Chondrocyte (in vitro differentiated cells): ENCODE measurements at regions not wholly inside any gene's neighbourhood (a gene's known extent, or its start where the extent isn't known, plus 50 kb on each side); places are given as distances from the start of the nearest gene placed in this dataset.
"Not testable (repeated sequence)": the region's sequence is repeated elsewhere in the genome, so short reads cannot be mapped to it uniquely, and the experiment has no call there.

Experiments
- DNase-seq: peaks from one replicate; pipeline ENCODE4 v3.0.0; 2021; ENCODE audit warnings: mixed read lengths, low spot score
- H3K27ac Mint-ChIP-seq: one replicate; pipeline ENCODE4 v1.8.0; 2021; ENCODE audit warnings: mild to moderate bottlenecking, moderate library complexity, mixed read lengths; ENCODE audit not compliant: unreplicated experiment
- H3K27me3 Mint-ChIP-seq: 2 replicates; pipeline ENCODE4 v1.8.0; 2021; ENCODE audit warnings: low read depth, mixed read lengths
- H3K36me3 Mint-ChIP-seq: 2 replicates; pipeline ENCODE4 v1.8.0; 2021; ENCODE audit warnings: low read depth, mixed read lengths
- H3K4me1 Mint-ChIP-seq: 2 replicates; pipeline ENCODE4 v1.8.0; 2021; ENCODE audit warnings: low read depth, mild to moderate bottlenecking, mixed read lengths
- H3K4me3 Mint-ChIP-seq: one replicate; pipeline ENCODE4 v1.8.0; 2021; ENCODE audit warnings: mild to moderate bottlenecking, moderate library complexity, mixed read lengths; ENCODE audit not compliant: unreplicated experiment
- H3K9me3 Mint-ChIP-seq: 2 replicates; pipeline ENCODE4 v1.8.0; 2021; ENCODE audit warnings: low read depth, mixed read lengths
- TF ChIP-seq, protein P1 (sequence below): fragments of 200-600 bp; sonication (generic); IDR thresholded peaks from 2 replicates; pipeline ENCODE4 v1.5.0; 2021; ENCODE audit warnings: antibody characterized with exemption, mild to moderate bottlenecking, moderate library complexity

DNA sequence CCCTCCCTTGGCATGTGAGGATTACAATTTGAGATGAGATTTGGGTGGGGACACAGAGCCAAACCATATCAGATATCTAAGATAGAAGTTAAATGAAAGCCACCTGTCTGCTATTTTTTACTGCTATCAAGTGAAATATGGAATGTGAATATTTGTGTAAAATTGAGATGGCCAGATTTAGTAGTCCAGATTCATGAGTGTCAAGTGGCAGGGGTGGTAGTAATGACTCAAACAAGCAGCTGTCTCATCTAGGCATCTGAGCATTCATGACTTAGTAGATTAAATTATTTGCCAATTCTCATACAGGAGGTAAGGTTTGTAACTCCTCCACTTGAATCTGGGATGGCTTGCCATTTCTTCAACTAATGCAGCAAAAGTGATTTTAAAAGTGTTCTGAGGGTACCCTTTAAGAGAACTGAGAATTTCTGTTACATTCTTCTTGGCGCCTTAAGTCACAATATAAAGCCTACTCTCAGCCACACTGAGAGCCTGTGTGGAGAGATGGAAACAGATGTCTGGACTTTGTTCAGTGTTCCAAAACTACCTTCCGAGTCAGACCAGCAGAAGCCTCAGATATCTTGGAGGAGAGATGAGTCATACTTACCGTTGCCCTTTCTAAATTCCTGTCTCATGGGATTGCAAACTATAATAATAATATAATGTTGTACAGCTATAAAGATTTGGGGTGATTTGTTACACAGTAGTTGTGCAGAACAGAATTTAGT lies 1065.6 kb upstream of the TMPRSS15 start:
- no peak overlapping the region for H3K4me3 Mint-ChIP-seq
- no peaks in the 10 kb centered on the region for H3K27me3 Mint-ChIP-seq
- no peak overlapping the region for H3K27ac Mint-ChIP-seq
- no peaks in the 10 kb centered on the region for H3K36me3 Mint-ChIP-seq
- no peak for DNase-seq
- TF ChIP-seq, protein P1, sequence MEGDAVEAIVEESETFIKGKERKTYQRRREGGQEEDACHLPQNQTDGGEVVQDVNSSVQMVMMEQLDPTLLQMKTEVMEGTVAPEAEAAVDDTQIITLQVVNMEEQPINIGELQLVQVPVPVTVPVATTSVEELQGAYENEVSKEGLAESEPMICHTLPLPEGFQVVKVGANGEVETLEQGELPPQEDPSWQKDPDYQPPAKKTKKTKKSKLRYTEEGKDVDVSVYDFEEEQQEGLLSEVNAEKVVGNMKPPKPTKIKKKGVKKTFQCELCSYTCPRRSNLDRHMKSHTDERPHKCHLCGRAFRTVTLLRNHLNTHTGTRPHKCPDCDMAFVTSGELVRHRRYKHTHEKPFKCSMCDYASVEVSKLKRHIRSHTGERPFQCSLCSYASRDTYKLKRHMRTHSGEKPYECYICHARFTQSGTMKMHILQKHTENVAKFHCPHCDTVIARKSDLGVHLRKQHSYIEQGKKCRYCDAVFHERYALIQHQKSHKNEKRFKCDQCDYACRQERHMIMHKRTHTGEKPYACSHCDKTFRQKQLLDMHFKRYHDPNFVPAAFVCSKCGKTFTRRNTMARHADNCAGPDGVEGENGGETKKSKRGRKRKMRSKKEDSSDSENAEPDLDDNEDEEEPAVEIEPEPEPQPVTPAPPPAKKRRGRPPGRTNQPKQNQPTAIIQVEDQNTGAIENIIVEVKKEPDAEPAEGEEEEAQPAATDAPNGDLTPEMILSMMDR, result no peak
- H3K9me3 Mint-ChIP-seq, result peaks cover 23% of the 10 kb centered on the region
- peaks cover 9% of the 10 kb centered on the region for H3K4me1 Mint-ChIP-seq

DNA sequence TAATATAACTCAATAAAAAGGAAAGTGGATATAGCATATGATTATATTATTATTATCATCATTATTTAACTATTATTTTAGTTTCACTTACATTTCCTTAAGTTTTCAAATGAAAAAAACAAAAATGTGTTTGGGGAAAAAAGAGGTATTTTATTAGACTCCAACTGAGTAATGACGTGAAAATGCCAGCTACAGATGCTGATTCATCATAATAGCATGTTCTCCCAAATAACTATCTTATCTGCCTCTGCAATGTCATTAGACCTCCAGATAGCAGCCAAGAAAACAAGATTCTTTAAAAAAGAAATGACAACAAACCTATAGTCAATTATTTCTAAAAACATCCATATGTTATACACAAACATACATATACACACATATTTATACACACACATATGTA lies 1071.9 kb upstream of the TMPRSS15 start:
- no peaks in the 10 kb centered on the region for H3K27me3 Mint-ChIP-seq
- H3K4me1 Mint-ChIP-seq, result peaks cover 4% of the 10 kb centered on the region
- peaks cover 2% of the 10 kb centered on the region for H3K36me3 Mint-ChIP-seq
- no peak overlapping the region for H3K27ac Mint-ChIP-seq
- peaks cover 26% of the 10 kb centered on the region for H3K9me3 Mint-ChIP-seq
- H3K4me3 Mint-ChIP-seq, result no peak overlapping the region
- TF ChIP-seq, protein P1, result no peak
- no peak for DNase-seq

DNA sequence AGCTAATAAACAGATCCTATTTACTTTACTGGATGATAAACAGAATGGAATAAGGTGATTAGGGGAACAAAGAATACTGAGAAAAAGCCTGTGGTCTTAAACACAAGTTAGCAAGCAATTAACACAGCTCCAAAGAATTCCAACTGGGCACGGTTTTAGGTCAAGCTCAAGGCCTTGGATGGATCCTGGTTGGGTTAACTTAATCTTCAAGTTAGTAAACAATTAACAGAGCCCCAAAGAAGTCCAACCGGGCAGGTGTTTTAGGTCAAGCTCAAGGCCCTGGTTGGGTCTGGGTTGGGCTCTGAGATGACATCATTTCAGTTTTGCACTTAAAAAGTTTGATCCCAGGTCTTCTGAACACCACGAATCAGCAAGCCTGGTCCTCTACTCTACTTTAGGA lies 1086.3 kb upstream of the TMPRSS15 start:
- H3K27ac Mint-ChIP-seq, result no peak overlapping the region
- no peak overlapping the region for H3K4me3 Mint-ChIP-seq
- no peaks in the 10 kb centered on the region for H3K9me3 Mint-ChIP-seq
- no peaks in the 10 kb centered on the region for H3K4me1 Mint-ChIP-seq
- no peaks in the 10 kb centered on the region for H3K36me3 Mint-ChIP-seq
- H3K27me3 Mint-ChIP-seq, result no peaks in the 10 kb centered on the region
- TF ChIP-seq, protein P1, result no peak
- DNase-seq, result no peak

DNA sequence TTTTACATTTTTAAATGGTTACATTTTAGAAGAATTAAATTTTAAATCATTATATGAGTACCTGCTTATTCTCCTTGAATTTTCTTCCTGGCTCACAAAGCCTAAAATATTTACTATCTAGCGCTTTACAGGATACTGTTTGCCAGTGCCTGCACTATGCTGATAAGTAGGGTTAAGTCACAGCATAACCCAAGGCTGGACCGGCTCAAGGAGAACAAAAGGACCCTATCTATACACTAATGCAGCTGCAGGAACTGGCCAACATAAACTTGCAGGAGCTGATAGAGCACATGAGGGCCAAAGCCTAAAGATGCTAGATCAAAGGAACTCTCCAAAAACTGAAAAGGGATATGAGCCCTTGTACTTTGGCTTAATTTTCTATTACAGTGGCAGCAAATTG lies 1086.9 kb upstream of the TMPRSS15 start:
- no peak for DNase-seq
- no peaks in the 10 kb centered on the region for H3K27me3 Mint-ChIP-seq
- TF ChIP-seq, protein P1, result no peak
- H3K9me3 Mint-ChIP-seq, result no peaks in the 10 kb centered on the region
- H3K27ac Mint-ChIP-seq, result no peak overlapping the region
- peaks cover under 1% of the 10 kb centered on the region for H3K4me1 Mint-ChIP-seq
- no peaks in the 10 kb centered on the region for H3K36me3 Mint-ChIP-seq
- H3K4me3 Mint-ChIP-seq, result no peak overlapping the region

DNA sequence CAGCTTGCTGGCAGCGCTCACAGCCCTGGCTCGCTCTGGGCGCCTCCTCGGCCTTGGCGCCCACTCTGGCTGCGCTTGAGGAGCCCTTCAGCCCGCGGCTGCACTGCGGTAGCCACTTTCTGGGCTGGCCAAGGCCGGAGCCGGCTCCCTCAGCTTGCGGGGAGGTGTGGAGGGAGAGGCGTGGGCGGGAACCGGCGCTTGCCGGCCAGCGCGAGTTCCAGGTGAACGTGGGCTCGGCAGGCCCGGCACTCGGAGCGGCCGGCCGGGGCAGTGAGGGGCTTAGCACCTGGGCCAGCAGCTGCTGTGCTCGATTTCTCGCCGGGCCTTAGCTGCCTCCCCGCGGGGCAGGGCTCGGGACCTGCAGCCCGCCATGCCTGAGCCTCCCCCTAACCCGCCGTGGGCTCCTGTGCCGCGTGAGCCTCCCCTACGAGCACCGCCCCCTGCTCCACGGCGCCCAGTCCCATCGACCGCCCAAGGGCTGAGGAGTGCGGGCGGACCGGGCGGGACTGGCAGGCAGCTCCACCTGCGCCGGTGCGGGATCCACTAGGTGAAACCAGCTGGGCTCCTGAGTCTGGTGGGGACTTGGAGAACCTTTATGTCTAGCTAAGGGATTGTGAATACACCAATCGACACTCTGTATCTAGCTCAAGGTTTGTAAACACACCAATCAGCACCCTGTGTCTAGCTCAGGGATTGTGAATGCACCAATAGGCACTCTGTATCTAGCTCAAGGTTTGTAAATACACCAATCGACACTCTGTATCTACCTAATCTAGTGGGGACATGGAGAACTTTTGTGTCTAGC lies 1090.1 kb upstream of the TMPRSS15 start:
- H3K4me3 Mint-ChIP-seq, H3K4me1 Mint-ChIP-seq, H3K36me3 Mint-ChIP-seq, H3K27ac Mint-ChIP-seq, H3K9me3 Mint-ChIP-seq, H3K27me3 Mint-ChIP-seq: not testable (repeated sequence)
- peak; percentile 59 for DNase-seq
